Stromal cell of bone marrow (primary cell): ENCODE measurements at regions not wholly inside any gene's neighbourhood (a gene's known extent, or its start where the extent isn't known, plus 50 kb on each side); places are given as distances from the start of the nearest gene placed in this dataset.

Experiments
- DNase-seq: peaks from one replicate; pipeline ENCODE4 v3.0.0-alpha.2; 2012; ENCODE audit warnings: low read depth

GRCh38 chr14:38310420-38310995 lies 54.6 kb upstream of the CLEC14A start:
- DNase-seq, result no peak

GRCh38 chr14:38309522-38310277 lies 53.8 kb upstream of the CLEC14A start:
- no peak for DNase-seq
